Naive thymus-derived CD8-positive, alpha-beta T cell (primary cell): ENCODE measurements at regions not wholly inside any gene's neighbourhood (a gene's known extent, or its start where the extent isn't known, plus 50 kb on each side); places are given as distances from the start of the nearest gene placed in this dataset.

Experiments used
- ATAC-seq, 2 donors: fragments of 150-1000 bp; cut with Tn5 transposase in 1 of 2; sonication (Bioruptor Pico), chemical (Tn5 transposase) in 1 of 2; 1 replicate in 1 of 2; 2 replicates in 1 of 2; pipeline ENCODE4 v1.10.0; 2021; ENCODE audit warnings: mild to moderate bottlenecking in 2 of 2, moderate library complexity in 2 of 2
- POLR2A ChIA-PET: fragments of 350-600 bp; sonication (Branson Sonifier 250); formaldehyde crosslinking; loops from one replicate; lab custom pipeline; 2021; ENCODE audit warnings: antibody characterized with exemption; lab: Charles Lee
- DNase-seq, 10 donors: peaks; one replicate each; pipeline versions ENCODE4 v3.0.0 to v3.0.0-alpha.2; 2020 to 2022
- H3K27ac Mint-ChIP-seq, 10 donors: one replicate each; pipeline ENCODE4 v1.8.0; 2020 to 2022; ENCODE audit warnings: mild to moderate bottlenecking in 10 of 10, mixed read lengths in 10 of 10, moderate library complexity in 4 of 10, inconsistent platforms in 1 of 10
- H3K27me3 Mint-ChIP-seq, 5 donors: one replicate each; pipeline ENCODE4 v1.8.0; 2021 to 2022; ENCODE audit warnings: mixed read lengths in 5 of 5
- H3K36me3 Mint-ChIP-seq, 3 donors: one replicate each; pipeline ENCODE4 v1.8.0; 2020 to 2022; ENCODE audit warnings: mixed read lengths in 3 of 3, mild to moderate bottlenecking in 2 of 3, inconsistent platforms in 1 of 3
- H3K4me1 Mint-ChIP-seq, 4 donors: one replicate each; pipeline ENCODE4 v1.8.0; 2021 to 2022; ENCODE audit warnings: mixed read lengths in 4 of 4
- H3K4me3 Mint-ChIP-seq, 10 donors: one replicate each; pipeline ENCODE4 v1.8.0; 2020 to 2022; ENCODE audit warnings: mild to moderate bottlenecking in 10 of 10, mixed read lengths in 10 of 10, moderate library complexity in 6 of 10, inconsistent platforms in 1 of 10
- H3K9me3 Mint-ChIP-seq, 9 donors: one replicate each; pipeline ENCODE4 v1.8.0; 2020 to 2022; ENCODE audit warnings: mixed read lengths in 9 of 9, mild to moderate bottlenecking in 3 of 9, inconsistent platforms in 1 of 9, moderate library complexity in 1 of 9

GRCh38 chr2:129695496-129695895, 284.0 kb upstream of the RAB6C start:
- DNase-seq, result no peak
- ATAC-seq, result no peak
- Mint-ChIP-seq H3K36me3 (peaks cover 0 to 9% (median 0%) of the 10 kb centered on the region in 3 donors), H3K4me1 (peaks cover 0 to under 1% (median 0%) of the 10 kb centered on the region in 4 donors), H3K9me3 (peaks cover 2 to 28% (median 11%) of the 10 kb centered on the region in 9 donors), H3K4me3 (no peak overlapping the region), H3K27ac (no peak overlapping the region), H3K27me3 (peaks cover 0 to 2% (median 0%) of the 10 kb centered on the region in 5 donors)
- POLR2A ChIA-PET, result no interaction called here

GRCh38 chr2:129698593-129698992, 280.9 kb upstream of the RAB6C start:
- ATAC-seq (no peak), DNase-seq (no peak)
- no peaks in the 10 kb centered on the region for H3K4me1 Mint-ChIP-seq
- no peak overlapping the region for H3K27ac Mint-ChIP-seq
- H3K9me3 Mint-ChIP-seq, result peaks cover 0 to 5% (median 0%) of the 10 kb centered on the region in 9 donors
- H3K27me3 Mint-ChIP-seq, result peaks cover 0 to 2% (median 0%) of the 10 kb centered on the region in 5 donors
- no peak overlapping the region for H3K4me3 Mint-ChIP-seq
- POLR2A ChIA-PET, result no interaction called here
- no peaks in the 10 kb centered on the region for H3K36me3 Mint-ChIP-seq

- POLR2A ChIA-PET, result no interaction called here
- peak overlapping the region in 1 of 10 donors; percentile 30 for H3K27ac Mint-ChIP-seq
- H3K9me3 Mint-ChIP-seq, result peaks cover 0 to 8% (median 0%) of the 10 kb centered on the region in 9 donors
- DNase-seq (no peak), ATAC-seq (no peak)
- H3K4me1 Mint-ChIP-seq, result no peaks in the 10 kb centered on the region
- H3K27me3 Mint-ChIP-seq, result peaks cover 0 to 3% (median 0%) of the 10 kb centered on the region in 5 donors
- no peak overlapping the region for H3K4me3 Mint-ChIP-seq
- H3K36me3 Mint-ChIP-seq, result no peaks in the 10 kb centered on the region
These were observed 279.5 kb upstream of the RAB6C start for GRCh38 chr2:129699781-129700573.

GRCh38 chr2:129702416-129703176, 276.9 kb upstream of the RAB6C start:
- no peak for DNase-seq
- POLR2A ChIA-PET, result no interaction called here
- peaks cover 0 to 8% (median 0%) of the 10 kb centered on the region in 9 donors for H3K9me3 Mint-ChIP-seq
- H3K27me3 Mint-ChIP-seq, result peaks cover 0 to 3% (median 0%) of the 10 kb centered on the region in 5 donors
- H3K27ac Mint-ChIP-seq, result no peak overlapping the region
- no peak overlapping the region for H3K4me3 Mint-ChIP-seq
- ATAC-seq, result no peak
- H3K36me3 Mint-ChIP-seq, result no peaks in the 10 kb centered on the region
- H3K4me1 Mint-ChIP-seq, result no peaks in the 10 kb centered on the region

GRCh38 chr2:129705085-129705484, 274.4 kb upstream of the RAB6C start:
- Mint-ChIP-seq H3K4me1 (no peaks in the 10 kb centered on the region), H3K27me3 (peaks cover 0 to 5% (median 0%) of the 10 kb centered on the region in 5 donors), H3K27ac (no peak overlapping the region), H3K4me3 (no peak overlapping the region), H3K9me3 (peaks cover 0 to 8% (median 0%) of the 10 kb centered on the region in 9 donors), H3K36me3 (no peaks in the 10 kb centered on the region)
- no peak for ATAC-seq
- no peak for DNase-seq
- POLR2A ChIA-PET, result no interaction called here

GRCh38 chr2:129707800-129708199, 271.7 kb upstream of the RAB6C start:
- DNase-seq (no peak), ATAC-seq (no peak)
- peaks cover 0 to 8% (median 0%) of the 10 kb centered on the region in 9 donors for H3K9me3 Mint-ChIP-seq
- peaks cover 0 to 12% (median 3%) of the 10 kb centered on the region in 5 donors for H3K27me3 Mint-ChIP-seq
- POLR2A ChIA-PET, result no interaction called here
- H3K27ac Mint-ChIP-seq, result no peak overlapping the region
- H3K4me3 Mint-ChIP-seq, result no peak overlapping the region
- H3K4me1 Mint-ChIP-seq, result no peaks in the 10 kb centered on the region
- H3K36me3 Mint-ChIP-seq, result no peaks in the 10 kb centered on the region

GRCh38 chr2:129708221-129708967, 271.1 kb upstream of the RAB6C start:
- Mint-ChIP-seq H3K4me3 (no peak overlapping the region), H3K9me3 (peaks cover 0 to 8% (median 0%) of the 10 kb centered on the region in 9 donors), H3K36me3 (no peaks in the 10 kb centered on the region), H3K4me1 (no peaks in the 10 kb centered on the region), H3K27me3 (peaks cover 0 to 12% (median 3%) of the 10 kb centered on the region in 5 donors), H3K27ac (no peak overlapping the region)
- POLR2A ChIA-PET, result no interaction called here
- no peak for ATAC-seq
- DNase-seq, result no peak

GRCh38 chr2:129709001-129709955, 270.2 kb upstream of the RAB6C start:
- POLR2A ChIA-PET, result no interaction called here
- H3K27me3 Mint-ChIP-seq, result peaks cover 0 to 12% (median 3%) of the 10 kb centered on the region in 5 donors
- ATAC-seq (no peak), DNase-seq (no peak)
- no peaks in the 10 kb centered on the region for H3K4me1 Mint-ChIP-seq
- H3K4me3 Mint-ChIP-seq, result no peak overlapping the region
- no peak overlapping the region for H3K27ac Mint-ChIP-seq
- peaks cover 0 to 7% (median 0%) of the 10 kb centered on the region in 9 donors for H3K9me3 Mint-ChIP-seq
- no peaks in the 10 kb centered on the region for H3K36me3 Mint-ChIP-seq

- POLR2A ChIA-PET, result no interaction called here
- Mint-ChIP-seq H3K4me3 (no peak overlapping the region), H3K4me1 (no peaks in the 10 kb centered on the region), H3K27me3 (peaks cover 0 to 12% (median 0%) of the 10 kb centered on the region in 5 donors), H3K9me3 (no peaks in the 10 kb centered on the region), H3K27ac (peak overlapping the region in 1 of 10 donors; percentile 75), H3K36me3 (no peaks in the 10 kb centered on the region)
- DNase-seq, result no peak
- ATAC-seq, result no peak
These were observed 269.4 kb upstream of the RAB6C start for GRCh38 chr2:129709956-129710598.

GRCh38 chr2:129710670-129711495, 268.6 kb upstream of the RAB6C start:
- Mint-ChIP-seq H3K36me3 (no peaks in the 10 kb centered on the region), H3K27me3 (peaks cover 0 to 12% (median 0%) of the 10 kb centered on the region in 5 donors), H3K4me3 (no peak overlapping the region), H3K27ac (no peak overlapping the region), H3K4me1 (no peaks in the 10 kb centered on the region), H3K9me3 (no peaks in the 10 kb centered on the region)
- DNase-seq, result no peak
- ATAC-seq, result no peak
- POLR2A ChIA-PET, result no interaction called here
